Suppressor macrophage treated with lipopolysaccharide for 1 hour (primary cell): ENCODE measurements at regions not wholly inside any gene's neighbourhood (a gene's known extent, or its start where the extent isn't known, plus 50 kb on each side); places are given as distances from the start of the nearest gene placed in this dataset.
A peak's percentile ranks its signal among the peaks of the same experiment; 100 is the strongest.

Source experiments
- DNase-seq, 3 donors: peaks; one replicate each; pipeline ENCODE4 v3.0.0-alpha.2; 2020 to 2022

DNA sequence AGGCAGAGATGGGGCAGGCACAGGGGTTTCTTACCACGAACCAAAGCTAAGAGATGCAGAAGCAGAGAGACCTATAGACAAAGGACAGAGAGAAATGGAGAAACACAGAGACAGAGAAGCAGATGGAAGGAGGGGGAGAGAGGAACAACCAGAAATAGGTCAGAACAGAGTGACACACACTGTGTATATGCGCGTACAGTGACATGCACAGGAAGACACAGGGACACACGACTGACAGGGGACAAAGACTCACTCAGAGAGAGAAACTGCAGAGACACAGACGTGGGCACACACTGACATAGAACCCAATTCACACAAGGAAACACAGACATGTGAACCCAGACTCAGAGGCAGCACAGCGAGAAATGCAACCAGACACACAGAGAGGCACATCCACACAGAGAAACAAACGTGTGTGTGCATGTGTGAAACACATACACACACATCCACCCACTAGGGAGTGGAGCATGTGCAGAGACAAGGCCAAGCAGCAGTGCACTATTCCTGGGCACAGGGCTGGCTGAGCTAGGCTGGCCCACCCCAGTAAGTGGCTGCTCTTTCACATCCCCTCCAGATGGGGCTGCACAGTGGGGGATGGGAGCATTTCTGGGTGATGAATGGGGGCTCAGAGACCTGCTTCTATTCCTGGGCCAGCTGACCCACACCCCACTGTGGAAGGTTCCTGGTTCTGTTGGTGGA, 123.4 kb upstream of the CSF3R start:
- DNase-seq, result no peak

DNA sequence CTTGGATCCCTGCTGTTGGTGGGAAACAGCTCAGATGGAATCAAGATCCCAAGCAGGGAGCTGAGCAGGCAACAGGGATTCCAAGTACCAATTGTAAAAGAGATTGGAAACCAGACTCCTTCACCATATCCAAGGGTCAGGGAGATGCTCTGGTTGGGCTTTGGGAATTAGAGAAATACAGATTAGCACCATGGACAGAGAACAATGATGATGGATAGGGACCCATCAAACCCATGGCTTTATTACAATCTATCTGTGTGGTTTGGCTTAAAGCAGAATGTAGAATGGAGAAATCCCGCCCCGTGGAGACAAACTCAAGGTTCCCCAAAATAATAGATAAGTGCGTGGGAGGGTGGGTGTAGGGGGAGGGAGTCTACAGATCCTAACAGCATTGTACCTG, 120.7 kb upstream of the CSF3R start:
- DNase-seq, result no peak

DNA sequence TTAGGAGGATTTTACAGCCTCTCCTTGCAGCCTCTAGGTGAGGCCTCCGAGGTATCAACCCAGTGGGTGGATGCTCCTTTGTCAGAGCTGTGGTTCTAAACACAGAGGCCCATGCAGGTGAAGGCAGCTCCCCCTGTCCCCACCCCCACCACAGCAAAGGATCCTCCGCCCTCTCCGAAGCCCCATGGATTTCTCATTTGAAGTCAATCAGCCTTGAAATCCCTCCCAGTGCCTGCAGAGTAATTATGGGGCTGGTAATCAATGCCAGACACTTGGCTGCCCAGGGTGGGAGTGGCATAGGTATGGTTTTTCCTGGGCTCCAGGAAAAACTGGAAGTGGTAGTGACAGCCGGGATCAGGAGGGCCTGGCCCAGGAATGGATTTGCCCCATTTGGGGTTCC, 119.5 kb upstream of the CSF3R start:
- no peak for DNase-seq

DNA sequence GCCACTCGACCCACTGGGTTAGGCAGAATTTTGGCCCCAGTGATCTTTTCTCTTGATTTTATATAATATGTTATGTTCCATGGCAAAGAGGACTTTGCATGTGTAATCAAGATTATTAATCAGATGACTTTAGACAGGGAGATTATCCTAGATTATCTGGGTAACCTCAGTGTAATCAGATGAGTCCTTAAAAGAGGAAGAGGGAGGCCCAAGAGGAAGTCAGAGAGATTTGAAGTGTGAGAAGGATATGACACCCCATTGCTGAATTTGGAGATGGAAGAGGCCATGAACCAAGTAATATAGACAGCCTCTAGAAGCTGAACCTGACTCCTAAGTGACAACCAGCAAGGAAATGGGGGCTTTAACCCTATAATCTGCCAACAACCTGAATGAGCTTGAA, 117.1 kb upstream of the CSF3R start:
- peak in 2 of 3 donors; percentile 14 to 20 for DNase-seq

DNA sequence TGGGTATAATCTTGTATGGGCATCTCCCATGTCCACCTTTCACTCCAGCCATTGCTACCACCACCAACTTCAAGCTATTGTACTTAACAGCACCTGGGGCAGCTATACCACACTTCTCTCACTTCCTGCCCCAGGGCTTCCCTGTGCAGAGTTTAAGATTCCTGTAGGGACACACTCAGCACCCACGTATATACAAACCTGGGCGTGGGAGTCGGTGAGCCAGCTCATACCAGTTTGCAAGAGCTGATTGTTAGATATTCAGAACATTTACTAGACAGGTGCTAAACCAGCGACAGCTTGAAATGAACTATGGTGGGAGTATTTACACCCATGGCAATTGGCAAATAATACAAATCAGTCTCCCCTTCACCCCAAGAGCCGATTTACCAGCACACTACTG, 114.8 kb upstream of the CSF3R start:
- DNase-seq, result no peak

DNA sequence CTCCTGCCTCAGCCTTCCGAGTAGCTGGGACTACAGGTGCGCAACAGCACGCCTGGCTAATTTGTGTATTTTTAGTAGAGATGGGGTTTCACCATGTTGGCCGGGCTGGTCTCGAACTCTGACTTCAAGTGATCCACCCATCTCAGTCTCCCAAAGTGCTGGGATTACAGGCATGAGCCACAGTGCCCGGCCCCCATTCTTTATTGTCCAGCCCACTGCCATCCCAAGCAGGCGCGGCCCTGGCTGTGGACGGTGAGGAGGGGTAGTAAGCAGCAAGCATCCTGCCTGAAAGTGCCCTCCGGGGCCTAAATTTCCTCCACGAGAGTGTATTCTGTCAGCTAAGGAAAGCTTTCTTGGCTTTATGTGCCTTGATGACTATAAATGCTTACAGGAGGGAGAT, 113.2 kb upstream of the CSF3R start:
- DNase-seq, result no peak

DNA sequence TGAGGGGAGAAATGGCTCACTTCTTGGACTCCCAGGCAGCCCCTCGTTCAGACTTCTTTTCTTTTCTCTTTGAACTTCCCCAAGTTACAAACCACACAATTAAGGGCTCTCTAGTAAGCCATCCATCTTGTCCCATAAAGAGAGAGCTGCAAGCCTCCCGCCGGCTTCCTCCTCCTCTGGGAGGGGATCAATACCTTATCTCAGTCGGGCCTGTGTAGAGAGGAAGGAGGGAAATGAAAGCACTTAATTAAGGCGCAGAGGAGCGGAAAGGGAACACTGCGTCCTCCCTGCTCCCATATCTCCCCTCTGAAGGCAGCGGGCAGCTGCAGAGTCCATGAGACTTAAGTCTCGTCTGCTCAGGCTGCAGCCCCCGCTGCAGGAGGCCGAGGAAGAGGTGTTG, 112.6 kb upstream of the CSF3R start:
- DNase-seq, result no peak

DNA sequence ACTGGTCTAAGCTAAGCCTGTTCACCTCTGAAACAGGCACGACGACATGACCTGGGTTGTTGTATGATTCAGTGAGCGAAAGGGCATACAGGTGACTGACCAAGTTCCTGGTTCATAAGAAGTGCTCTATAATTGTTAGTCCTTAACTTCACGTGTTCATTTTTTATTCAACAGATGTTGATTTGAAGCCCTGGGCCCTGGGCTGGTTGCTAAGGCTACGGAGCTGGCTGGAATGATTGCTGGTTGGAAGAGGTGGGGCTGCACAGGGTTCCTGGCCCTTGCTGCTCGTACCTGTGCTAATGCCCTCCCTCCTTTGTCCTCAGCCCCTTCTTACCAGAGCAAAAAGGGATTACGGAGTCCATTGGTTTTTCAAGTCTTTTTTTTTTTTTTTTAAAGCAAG, 111.3 kb upstream of the CSF3R start:
- DNase-seq, result no peak

DNA sequence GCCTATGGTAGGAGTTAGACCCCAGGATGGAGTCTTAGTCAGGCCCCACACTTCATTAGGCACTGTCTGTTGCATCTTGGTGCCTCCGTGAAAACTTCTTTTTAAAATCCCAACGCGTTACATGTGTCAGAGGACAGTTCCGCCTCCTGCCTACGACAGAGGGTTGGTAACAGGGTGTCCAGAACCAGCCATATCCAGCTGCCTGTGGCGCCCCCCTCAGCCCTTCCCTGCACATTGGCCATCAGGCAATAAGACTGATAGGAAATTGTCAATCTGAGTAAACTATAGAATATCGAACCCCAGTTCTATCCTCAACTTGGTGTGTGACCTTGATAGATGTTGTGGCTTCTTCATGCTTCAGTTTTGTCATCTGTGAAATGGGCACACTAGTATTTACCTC, 108.6 kb upstream of the CSF3R start:
- DNase-seq, result no peak

DNA sequence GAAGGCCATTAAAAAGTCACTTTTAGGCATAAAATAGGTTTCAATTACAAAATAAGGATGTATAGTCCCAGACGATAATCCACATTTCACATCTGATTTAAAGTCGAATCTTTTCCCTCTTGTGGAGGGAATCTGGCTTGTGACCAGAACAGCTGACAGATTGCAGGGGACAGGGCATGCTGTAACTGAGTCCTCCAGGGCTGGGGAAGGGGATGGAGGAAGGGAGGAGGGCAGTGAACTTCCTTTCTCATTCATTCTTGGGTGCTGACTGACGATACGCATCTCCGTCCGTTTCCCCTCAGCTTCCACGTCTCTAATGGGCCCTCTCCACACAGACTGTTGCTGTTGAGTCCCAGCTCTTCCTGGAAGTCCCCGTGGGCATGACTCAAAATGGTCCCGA, 108.1 kb upstream of the CSF3R start:
- peak in 2 of 3 donors; percentile 29 to 35 for DNase-seq

DNA sequence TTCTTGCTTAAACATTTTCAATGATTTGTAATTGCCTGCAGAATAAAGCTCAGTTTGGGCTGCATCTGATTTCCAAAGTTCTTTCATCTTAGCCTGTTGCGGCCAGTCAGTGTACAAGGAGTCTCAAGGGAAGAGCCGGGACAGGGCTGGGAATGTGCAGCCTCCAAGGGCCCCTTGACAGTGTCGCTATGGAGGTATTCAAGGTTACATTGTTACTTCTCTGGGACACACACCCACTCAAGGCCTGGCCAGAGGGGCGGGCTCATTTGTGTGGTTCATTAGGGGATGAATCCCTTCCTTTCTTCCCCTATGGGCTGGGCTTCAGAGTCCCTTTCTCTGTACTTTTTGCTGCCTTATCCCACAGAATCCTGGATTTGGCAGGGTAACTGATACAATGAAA, 107.6 kb upstream of the CSF3R start:
- no peak for DNase-seq

DNA sequence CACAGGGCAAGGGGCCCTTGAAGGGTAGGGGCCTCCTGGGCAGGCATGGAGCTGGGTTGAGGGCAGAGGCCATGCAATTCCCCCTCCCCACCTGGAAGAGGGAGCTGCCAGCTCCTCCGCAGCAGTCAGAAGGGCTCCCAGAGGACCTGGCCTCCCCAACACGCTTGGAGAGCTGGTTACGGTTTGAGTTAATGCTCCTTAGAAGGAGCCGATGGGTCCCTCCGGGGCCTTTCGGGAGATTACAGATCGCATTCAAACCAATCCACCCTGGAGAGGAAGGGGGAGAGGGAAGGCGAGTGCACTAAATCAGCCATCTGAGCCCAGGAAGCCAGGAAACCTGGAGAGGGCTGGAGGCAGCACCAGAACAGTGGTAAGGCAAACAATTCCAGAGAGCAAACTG, 106.3 kb upstream of the CSF3R start:
- no peak for DNase-seq

DNA sequence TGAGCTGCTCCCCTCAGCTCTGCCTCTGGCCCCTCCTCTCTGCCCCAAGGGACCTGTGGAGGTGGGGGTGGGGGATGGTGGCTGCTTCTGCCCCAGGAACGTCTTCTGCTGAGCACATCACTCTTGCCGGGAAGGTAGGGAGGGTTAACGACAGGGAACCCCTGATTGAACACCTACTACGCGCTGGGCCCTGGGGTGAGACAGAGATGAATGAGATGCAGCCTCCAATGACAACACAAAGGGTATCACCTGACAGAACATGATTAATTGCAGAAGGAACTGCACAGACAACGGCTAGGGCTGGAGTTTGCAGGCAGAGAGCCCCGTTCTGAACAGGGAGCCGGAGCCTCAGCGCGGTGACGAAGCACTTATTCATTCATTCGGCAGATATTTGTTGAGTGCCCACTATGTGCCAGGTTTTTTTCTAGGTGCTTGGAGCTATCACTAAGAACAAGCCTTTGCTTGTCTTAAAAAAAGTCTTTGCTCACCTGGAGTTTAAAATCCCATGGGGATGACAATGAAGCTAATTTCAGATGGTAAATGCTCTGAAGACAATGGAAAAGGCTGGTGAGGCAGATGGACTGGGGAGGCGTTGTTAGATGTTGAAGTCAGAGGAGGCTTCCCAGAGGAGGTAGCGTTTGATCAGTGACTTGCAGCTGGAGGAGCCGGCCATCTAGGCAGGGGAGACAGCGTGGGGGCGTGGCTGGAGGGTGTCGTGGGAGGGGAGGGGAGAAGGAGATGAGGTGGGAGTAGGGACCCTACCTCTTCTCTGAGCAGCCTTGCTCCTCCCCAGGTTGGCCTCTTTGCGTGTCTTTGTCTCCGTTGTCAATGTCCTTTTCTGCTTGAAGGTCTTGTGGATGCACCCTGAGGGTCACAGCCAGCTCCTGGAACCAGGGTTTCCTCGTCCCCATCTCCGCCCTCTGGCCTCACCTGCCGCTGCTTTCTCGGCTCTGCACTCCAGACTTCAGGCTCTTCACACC, 103.1 kb upstream of the CSF3R start:
- no peak for DNase-seq

DNA sequence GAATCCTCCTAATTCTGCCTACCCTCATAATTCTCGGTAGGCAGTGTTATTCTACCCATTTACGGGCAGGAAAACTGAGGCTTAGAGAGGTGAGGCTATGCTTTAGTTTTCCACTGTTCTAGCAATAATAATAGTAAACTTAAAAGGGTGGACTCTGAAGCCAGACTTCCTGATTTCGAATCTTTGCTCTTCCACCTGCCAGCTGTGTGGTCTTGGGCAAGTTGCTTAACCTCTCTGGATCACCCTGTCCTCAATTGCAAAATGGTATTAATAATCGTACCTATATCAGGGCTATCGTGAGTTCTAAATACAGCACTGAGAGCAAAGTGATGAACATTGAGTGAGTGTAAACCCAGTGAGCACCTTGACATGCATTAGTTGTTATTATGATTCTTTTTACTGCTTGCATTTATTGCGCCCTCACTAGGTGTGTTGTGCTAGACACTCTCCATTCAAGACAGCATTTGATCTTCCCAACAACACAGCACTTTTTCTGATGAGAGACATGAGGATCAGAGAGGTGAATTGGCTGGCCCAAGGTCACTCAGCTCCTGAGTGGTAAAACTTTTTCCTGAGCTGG, 102.3 kb upstream of the CSF3R start:
- no peak for DNase-seq

DNA sequence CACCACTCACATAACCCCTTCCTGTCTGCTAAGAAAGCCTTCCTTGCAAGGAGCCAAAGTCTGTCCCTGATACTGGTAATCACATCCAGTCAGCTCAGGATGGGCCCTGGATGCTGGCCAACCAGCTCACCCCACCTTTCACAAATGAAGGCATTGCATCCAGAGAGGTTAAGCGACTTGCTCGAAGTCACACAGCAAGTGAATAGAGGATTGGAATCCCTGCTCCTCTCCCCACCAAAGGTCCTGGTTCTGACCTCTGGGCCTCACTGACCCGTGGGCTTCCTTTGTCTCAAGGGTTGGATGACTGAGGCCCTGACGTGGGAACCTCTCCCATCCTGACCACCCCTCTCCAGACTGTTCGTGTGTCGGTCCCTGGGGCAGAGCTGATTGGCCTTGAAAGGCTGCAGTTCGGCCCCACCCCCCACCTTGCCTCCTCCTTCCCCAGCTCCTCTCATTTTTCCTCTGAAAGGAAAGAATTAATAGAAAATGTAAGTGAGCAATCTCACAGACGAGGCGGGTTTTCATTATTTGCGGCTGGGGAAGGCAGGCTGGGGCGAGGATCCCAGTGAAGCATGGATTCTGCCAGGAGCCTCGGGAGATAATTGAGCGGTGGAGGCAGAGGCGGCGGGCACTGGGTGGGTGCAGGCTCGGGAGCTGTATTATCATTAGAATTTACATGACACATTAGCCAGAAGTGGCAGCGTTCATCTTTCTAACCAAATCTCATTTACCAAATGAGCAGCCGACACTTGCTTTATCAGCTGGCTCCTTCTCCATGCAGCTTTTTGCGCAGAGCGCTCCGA, 101.5 kb upstream of the CSF3R start:
- no peak for DNase-seq

DNA sequence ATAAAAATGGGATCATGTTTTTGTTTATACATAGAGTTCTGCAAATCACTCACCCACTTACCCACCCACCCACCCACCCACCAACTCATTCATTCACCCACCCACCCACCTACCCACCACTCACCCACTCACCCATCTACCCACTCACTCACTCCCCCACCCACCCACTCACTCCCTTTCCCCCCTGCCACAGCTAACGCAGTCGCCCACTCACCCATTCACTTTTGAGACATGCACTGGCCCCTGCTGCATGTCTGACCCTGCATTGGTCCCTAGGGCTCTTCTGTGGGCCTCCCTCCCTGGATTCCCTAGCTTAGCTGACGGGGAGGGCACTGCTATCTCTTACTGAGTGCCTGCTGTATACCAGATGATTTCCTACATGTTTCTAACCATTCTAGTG, 100.4 kb upstream of the CSF3R start:
- DNase-seq, result no peak

DNA sequence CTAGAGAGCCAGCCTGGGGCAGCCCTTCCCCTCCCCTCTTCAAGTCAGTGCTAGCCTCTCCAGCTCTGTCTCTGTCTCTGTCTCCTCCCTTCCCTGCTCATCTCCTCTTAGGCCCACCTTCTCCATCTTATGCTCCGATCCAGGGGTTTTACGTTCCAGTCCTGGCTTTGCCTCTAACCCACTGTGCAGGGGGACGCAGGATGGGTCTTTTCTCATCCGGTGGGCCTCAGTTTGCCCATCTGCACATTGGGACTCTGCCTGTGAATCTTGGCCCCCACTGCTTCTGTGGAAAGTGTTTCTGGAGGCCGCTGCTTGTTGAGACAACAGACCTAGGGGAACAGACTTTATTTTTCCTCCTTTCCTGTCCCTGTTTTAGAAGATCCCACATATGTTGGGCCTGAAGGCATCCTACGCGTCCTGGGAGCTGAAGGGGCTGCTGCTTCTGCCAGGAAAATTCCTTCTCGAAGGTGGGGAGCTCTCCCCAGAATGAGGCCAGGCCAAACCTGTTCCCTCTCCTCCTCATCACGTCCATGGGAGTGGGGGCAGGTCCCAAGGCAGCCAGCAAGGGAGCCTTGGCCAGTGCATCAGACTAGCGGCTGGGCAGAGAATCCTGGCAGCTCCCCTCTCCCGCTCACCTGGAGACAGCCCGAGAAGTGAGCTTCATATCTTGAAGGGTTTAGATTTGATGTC, 99.5 kb upstream of the CSF3R start:
- DNase-seq, result no peak

DNA sequence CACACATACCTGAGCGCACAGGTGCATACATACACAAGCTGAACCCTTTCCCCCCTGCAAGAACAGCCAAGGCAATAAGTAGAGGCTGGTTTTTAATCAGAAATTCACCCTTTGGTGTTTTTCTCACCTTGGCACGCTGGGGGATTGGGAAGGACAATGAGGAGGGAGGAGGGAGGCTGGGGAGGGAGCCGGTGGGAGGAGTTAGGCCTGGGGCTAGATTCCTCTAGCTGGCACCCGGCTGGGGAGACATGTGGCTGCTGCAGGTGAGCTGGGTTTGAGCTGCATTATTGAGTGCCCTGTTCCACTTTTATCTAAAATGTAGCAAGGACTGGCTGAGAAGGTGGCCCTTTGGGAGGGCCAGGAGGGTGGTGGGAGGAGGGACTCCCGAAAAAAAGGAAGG, 97.8 kb upstream of the CSF3R start:
- no peak for DNase-seq

DNA sequence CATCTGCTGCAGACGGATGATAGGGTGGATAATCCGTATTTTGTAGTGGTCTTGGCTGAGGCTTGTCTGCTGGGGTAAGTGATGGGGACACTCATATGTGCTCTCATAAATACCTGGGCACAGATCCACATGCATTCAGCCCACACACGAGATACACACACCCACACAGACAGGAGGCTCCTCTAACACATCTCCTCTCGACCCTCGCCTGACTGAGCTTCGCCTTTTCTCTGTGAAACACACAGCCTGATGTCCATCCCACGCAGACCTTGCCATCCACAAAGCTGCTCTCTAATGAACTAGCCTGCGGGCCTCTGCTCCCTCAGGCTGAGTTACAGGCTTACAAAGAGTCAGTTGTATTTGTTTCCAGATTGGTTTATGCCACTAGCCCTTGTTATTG, 96.3 kb upstream of the CSF3R start:
- no peak for DNase-seq

DNA sequence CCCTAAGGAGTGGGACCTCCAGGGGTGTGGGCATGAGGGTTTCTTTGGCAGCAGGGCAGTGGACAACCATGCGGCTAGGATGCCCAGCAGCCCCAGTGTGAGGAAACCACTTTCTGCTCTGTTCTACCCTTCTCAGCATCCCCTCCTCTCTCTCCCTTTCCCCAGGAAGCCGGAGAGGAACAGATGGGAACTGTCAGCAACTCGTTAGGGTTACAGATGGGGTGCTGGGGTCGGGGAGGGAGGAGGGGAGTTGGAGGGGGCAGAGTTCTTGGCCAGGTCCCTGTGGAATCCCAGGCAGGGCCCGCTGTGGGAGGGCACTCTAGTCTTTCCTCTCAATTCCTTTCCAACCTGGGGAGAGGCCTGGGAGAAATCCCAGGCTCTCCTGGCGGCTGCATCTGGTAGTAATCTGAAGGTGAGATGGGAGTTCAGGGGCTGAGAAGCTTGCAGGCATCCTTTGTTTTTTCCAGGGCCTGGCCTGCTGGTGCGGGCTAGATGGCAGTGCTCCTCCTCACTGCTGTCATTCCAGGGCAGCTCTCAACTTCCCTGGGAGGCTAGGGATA, 93.9 kb upstream of the CSF3R start:
- no peak for DNase-seq

DNA sequence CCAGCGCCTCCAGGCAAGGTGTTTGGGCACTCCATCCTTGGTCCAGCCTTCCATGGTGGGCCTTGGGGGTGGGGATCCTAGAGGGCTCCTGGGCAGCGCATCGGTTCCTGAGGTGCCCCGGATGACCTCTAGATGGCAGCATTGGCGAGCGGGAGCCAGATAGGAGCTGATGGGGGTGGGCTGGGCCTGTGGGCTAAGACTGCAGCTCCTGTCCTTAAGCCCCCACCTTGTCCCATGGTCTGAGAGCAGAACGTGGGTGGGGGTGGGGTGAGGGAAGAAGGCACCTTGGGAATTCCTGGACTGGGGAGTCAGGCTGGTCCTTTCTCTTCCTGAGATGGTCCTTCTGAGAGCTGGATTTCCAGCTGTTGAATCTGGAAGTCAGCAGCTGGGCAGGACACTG, 93.4 kb upstream of the CSF3R start:
- DNase-seq, result peak; percentile 36 to 72 (median 66)

DNA sequence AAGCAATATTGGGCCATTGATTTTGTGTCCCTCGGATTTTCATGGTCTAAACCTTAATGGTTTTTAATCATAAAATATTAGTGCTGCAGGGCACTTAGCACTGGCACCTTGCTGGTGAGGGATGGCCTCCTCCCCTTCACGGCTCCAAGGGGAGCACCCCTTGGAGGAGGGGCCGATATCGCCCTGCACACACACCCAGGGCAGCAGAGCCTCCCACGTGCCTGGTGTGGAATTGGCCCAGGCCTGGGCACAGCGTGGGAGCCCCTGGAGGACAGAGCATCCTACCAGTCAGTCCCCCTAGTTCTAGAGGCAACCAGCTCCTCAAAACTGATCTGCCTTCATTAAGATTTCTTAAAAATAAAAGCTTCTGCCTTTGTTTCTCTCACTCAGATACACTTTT, 90.7 kb upstream of the CSF3R start:
- DNase-seq, result no peak
